ENCODE measurements at regions not wholly inside any gene's neighbourhood (a gene's known extent, or its start where the extent isn't known, plus 50 kb on each side); places are given as distances from the start of the nearest gene placed in this dataset.

- TF ChIP-seq POLR2A (IDR thresholded peaks at IDR 0.05) = no peak
- no peak for TF ChIP-seq POLR2AphosphoS5 (IDR thresholded peaks at IDR 0.05)
- TF ChIP-seq, protein P1, sequence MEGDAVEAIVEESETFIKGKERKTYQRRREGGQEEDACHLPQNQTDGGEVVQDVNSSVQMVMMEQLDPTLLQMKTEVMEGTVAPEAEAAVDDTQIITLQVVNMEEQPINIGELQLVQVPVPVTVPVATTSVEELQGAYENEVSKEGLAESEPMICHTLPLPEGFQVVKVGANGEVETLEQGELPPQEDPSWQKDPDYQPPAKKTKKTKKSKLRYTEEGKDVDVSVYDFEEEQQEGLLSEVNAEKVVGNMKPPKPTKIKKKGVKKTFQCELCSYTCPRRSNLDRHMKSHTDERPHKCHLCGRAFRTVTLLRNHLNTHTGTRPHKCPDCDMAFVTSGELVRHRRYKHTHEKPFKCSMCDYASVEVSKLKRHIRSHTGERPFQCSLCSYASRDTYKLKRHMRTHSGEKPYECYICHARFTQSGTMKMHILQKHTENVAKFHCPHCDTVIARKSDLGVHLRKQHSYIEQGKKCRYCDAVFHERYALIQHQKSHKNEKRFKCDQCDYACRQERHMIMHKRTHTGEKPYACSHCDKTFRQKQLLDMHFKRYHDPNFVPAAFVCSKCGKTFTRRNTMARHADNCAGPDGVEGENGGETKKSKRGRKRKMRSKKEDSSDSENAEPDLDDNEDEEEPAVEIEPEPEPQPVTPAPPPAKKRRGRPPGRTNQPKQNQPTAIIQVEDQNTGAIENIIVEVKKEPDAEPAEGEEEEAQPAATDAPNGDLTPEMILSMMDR (IDR thresholded peaks at IDR 0.05) = no peak
These were observed 236.2 kb downstream of the IRX2 start for GRCh38 chr5:2515180-2515764.

DNA sequence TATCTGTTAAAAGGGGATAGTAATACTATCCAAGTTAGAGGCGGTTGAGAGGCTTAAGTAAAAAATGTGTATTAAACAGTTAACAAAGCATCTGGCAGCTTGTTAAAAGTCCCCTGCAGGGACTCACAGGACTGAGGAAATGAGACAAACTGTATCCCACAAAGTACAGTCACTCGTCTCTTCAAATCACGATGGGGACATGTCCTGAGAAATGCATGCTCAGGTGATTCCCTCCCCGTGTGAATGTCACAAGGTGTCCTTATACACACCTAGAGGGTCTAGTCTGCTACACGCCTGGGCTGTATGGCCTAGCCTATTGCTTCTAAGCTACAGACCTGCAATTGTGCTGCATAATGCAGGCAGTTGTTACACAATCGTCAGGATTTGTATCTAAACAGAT, 237.0 kb downstream of the IRX2 start:
- intact Hi-C loops (cut with DNase I) = no loop called here
- WGBS = 79% methylated on average over 6 of the region's 6 CpGs
- H3K27me3 ChIP-seq (replicated peaks; ENCODE audit: insufficient read depth) = no peaks in the 10 kb centered on the region
- no peak overlapping the region for H3K4me3 ChIP-seq
- DNase-seq (ENCODE audit: low spot score) = no peak
- no peaks in the 10 kb centered on the region for H3K36me3 ChIP-seq
- H3K9me3 ChIP-seq = no peaks in the 10 kb centered on the region
- TF ChIP-seq POLR2AphosphoS5 (IDR thresholded peaks at IDR 0.05) (no peak), POLR2A (IDR thresholded peaks at IDR 0.05) (no peak)
- TF ChIP-seq, protein P1 (IDR thresholded peaks at IDR 0.05) = no peak
- no peaks in the 10 kb centered on the region for H3K4me1 ChIP-seq (replicated peaks)
- H3K27ac ChIP-seq = no peak overlapping the region

More at GRCh38 chr5:2515180-2515764, 236.2 kb downstream of the IRX2 start:
- WGBS = 90% methylated on average over 32 of the region's 32 CpGs
- H3K4me1 ChIP-seq (replicated peaks) = no peaks in the 10 kb centered on the region
- no peaks in the 10 kb centered on the region for H3K36me3 ChIP-seq
- H3K27me3 ChIP-seq (replicated peaks; ENCODE audit: insufficient read depth) = no peaks in the 10 kb centered on the region
- H3K9me3 ChIP-seq = no peaks in the 10 kb centered on the region
- no peak overlapping the region for H3K27ac ChIP-seq
- no peak for DNase-seq (ENCODE audit: low spot score)
- intact Hi-C loops (cut with DNase I) = no loop called here
- H3K4me3 ChIP-seq = no peak overlapping the region

- 87% methylated on average over 5 of the region's 5 CpGs for WGBS
- Histone ChIP-seq H3K36me3 (no peaks in the 10 kb centered on the region), H3K4me1 (replicated peaks) (no peaks in the 10 kb centered on the region), H3K4me3 (no peak overlapping the region), H3K9me3 (no peaks in the 10 kb centered on the region), H3K27me3 (replicated peaks; ENCODE audit: insufficient read depth) (no peaks in the 10 kb centered on the region), H3K27ac (no peak overlapping the region)
- no peak for TF ChIP-seq POLR2A (IDR thresholded peaks at IDR 0.05)
- no peak for TF ChIP-seq POLR2AphosphoS5 (IDR thresholded peaks at IDR 0.05)
- TF ChIP-seq, protein P1 (IDR thresholded peaks at IDR 0.05) = no peak
- DNase-seq (ENCODE audit: low spot score) = no peak
- intact Hi-C loops (cut with DNase I) = no loop called here
These were observed 239.8 kb downstream of the IRX2 start for GRCh38 chr5:2511706-2512105.

- H3K4me1 ChIP-seq (replicated peaks) = no peaks in the 10 kb centered on the region
- H3K4me3 ChIP-seq = no peak overlapping the region
- WGBS = 95% methylated on average over 8 of the region's 8 CpGs
- TF ChIP-seq, protein P1 (IDR thresholded peaks at IDR 0.05) = no peak
- TF ChIP-seq POLR2A (IDR thresholded peaks at IDR 0.05) (no peak), POLR2AphosphoS5 (IDR thresholded peaks at IDR 0.05) (no peak)
- H3K27me3 ChIP-seq (replicated peaks; ENCODE audit: insufficient read depth) = no peaks in the 10 kb centered on the region
- intact Hi-C loops (cut with DNase I) = no loop called here
- H3K9me3 ChIP-seq = no peaks in the 10 kb centered on the region
- no peaks in the 10 kb centered on the region for H3K36me3 ChIP-seq
- no peak for DNase-seq (ENCODE audit: low spot score)
- H3K27ac ChIP-seq = no peak overlapping the region
These were observed 240.4 kb downstream of the IRX2 start for GRCh38 chr5:2511126-2511525.

DNA sequence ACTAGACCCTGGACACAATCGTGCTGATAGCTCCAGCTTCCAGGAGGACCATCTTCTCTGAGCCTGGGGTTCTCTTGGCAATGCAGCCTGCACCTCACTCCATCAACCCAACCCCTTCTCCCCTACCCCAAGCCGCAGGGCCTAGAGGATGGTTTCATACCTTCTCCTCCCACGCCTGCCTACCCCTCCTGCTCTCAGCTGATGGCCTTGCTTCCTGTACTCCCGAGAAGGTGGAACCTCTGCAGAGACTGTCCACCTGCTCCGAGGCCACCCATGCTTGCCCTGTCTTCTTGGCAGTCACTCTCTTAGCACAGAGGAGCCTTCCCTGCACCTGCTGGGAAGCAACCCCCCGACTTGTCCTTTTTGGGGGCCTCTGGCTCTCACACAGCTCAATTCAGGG, 241.9 kb downstream of the IRX2 start:
- no peak overlapping the region for H3K4me3 ChIP-seq
- H3K4me1 ChIP-seq (replicated peaks) = no peaks in the 10 kb centered on the region
- no peaks in the 10 kb centered on the region for H3K27me3 ChIP-seq (replicated peaks; ENCODE audit: insufficient read depth)
- H3K36me3 ChIP-seq = no peaks in the 10 kb centered on the region
- intact Hi-C loops (cut with DNase I) = no loop called here
- no peaks in the 10 kb centered on the region for H3K9me3 ChIP-seq
- no peak for DNase-seq (ENCODE audit: low spot score)
- TF ChIP-seq, protein P1 (IDR thresholded peaks at IDR 0.05) = no peak
- TF ChIP-seq POLR2AphosphoS5 (IDR thresholded peaks at IDR 0.05) (no peak), POLR2A (IDR thresholded peaks at IDR 0.05) (no peak)
- no peak overlapping the region for H3K27ac ChIP-seq
- 82% methylated on average over 6 of the region's 6 CpGs for WGBS
